ENCODE measurements at regions not wholly inside any gene's neighbourhood (a gene's known extent, or its start where the extent isn't known, plus 50 kb on each side); places are given as distances from the start of the nearest gene placed in this dataset.

GRCh38 chr7:138208864-138209263, 132.6 kb downstream of the AKR1D1 start:
- 93% methylated on average over 2 of the region's 2 CpGs for WGBS (ENCODE audit: insufficient coverage)
- no peaks in the 10 kb centered on the region for H4K20me1 ChIP-seq (ENCODE audit: insufficient read depth, low read length)
- intact Hi-C loops (cut with micrococcal nuclease), result no loop called here
- H3K36me3 Mint-ChIP-seq, result peaks cover 0 to 2% of the 10 kb centered on the region in 2 donors
- no peak for TF ChIP-seq CTCF (IDR thresholded peaks at IDR 0.05)
- H3K4me1 Mint-ChIP-seq, result peaks cover 13% of the 10 kb centered on the region
- no peaks in the 10 kb centered on the region for H3K79me2 ChIP-seq (ENCODE audit: insufficient read depth, low read length)
- H3K4me3 ChIP-seq (replicated peaks in 1 of 3; ENCODE audit: low read depth in 2 of 3, low read length in 3 of 3), result no peak overlapping the region
- peaks cover 0 to 1% (median 0%) of the 10 kb centered on the region in 3 donors for H3K27me3 Mint-ChIP-seq (ENCODE audit: low read depth in 3 of 3)
- peaks cover 0 to 6% of the 10 kb centered on the region in 2 donors for H3K4me1 ChIP-seq (ENCODE audit: control insufficient read depth in 1 of 2, insufficient read depth in 2 of 2, low read length in 2 of 2)
- no peaks in the 10 kb centered on the region for H3K36me3 ChIP-seq (replicated peaks in 1 of 2; ENCODE audit: control insufficient read depth in 1 of 2, insufficient read depth in 2 of 2, low read length in 2 of 2)
- H3K9ac ChIP-seq (ENCODE audit: insufficient read depth, low read length, poor library complexity, severe bottlenecking), result no peak overlapping the region
- H3K27ac Mint-ChIP-seq, result no peak overlapping the region
- no peak overlapping the region for H2AFZ ChIP-seq (ENCODE audit: insufficient read depth, low read depth, low read length, poor library complexity, severe bottlenecking)
- H3K27me3 ChIP-seq (ENCODE audit: control insufficient read depth in 2 of 2, insufficient read depth in 2 of 2, low read length in 2 of 2), result no peaks in the 10 kb centered on the region
- H3K4me3 Mint-ChIP-seq, result no peak overlapping the region
- no peak overlapping the region for H3K27ac ChIP-seq (ENCODE audit: low read depth in 1 of 2, low read length in 2 of 2)
- no peak overlapping the region for H3K4me2 ChIP-seq (replicated peaks; ENCODE audit: extremely low read depth, low read length, poor library complexity, severe bottlenecking)
- no peak for DNase-seq
- H3K9me3 ChIP-seq (replicated peaks in 1 of 2; ENCODE audit: control insufficient read depth in 1 of 2, insufficient read depth in 1 of 2, low read length in 2 of 2), result peaks cover 14 to 16% of the 10 kb centered on the region in 2 donors
- peaks cover 13 to 35% (median 18%) of the 10 kb centered on the region in 7 donors for H3K9me3 Mint-ChIP-seq

GRCh38 chr7:138212314-138212713, 136.1 kb downstream of the AKR1D1 start:
- peaks cover 4% of the 10 kb centered on the region for H3K4me1 Mint-ChIP-seq
- intact Hi-C loops (cut with micrococcal nuclease), result no loop called here
- H3K27ac ChIP-seq (ENCODE audit: low read depth in 1 of 2, low read length in 2 of 2), result no peak overlapping the region
- peaks cover 1 to 3% of the 10 kb centered on the region in 2 donors for H3K36me3 Mint-ChIP-seq
- 72% methylated on average over 2 of the region's 2 CpGs for WGBS (ENCODE audit: insufficient coverage)
- no peak for DNase-seq
- no peak overlapping the region for H3K9ac ChIP-seq (ENCODE audit: insufficient read depth, low read length, poor library complexity, severe bottlenecking)
- no peaks in the 10 kb centered on the region for H4K20me1 ChIP-seq (ENCODE audit: insufficient read depth, low read length)
- no peak overlapping the region for H3K4me3 Mint-ChIP-seq
- H3K4me3 ChIP-seq (replicated peaks in 1 of 3; ENCODE audit: low read depth in 2 of 3, low read length in 3 of 3), result no peak overlapping the region
- no peak for TF ChIP-seq CTCF (IDR thresholded peaks at IDR 0.05)
- no peaks in the 10 kb centered on the region for H3K4me1 ChIP-seq (ENCODE audit: control insufficient read depth in 1 of 2, insufficient read depth in 2 of 2, low read length in 2 of 2)
- no peak overlapping the region for H2AFZ ChIP-seq (ENCODE audit: insufficient read depth, low read depth, low read length, poor library complexity, severe bottlenecking)
- H3K27ac Mint-ChIP-seq, result no peak overlapping the region
- peaks cover 17 to 27% (median 25%) of the 10 kb centered on the region in 7 donors for H3K9me3 Mint-ChIP-seq
- no peaks in the 10 kb centered on the region for H3K36me3 ChIP-seq (replicated peaks in 1 of 2; ENCODE audit: control insufficient read depth in 1 of 2, insufficient read depth in 2 of 2, low read length in 2 of 2)
- no peaks in the 10 kb centered on the region for H3K27me3 ChIP-seq (ENCODE audit: control insufficient read depth in 2 of 2, insufficient read depth in 2 of 2, low read length in 2 of 2)
- H3K9me3 ChIP-seq (replicated peaks in 1 of 2; ENCODE audit: control insufficient read depth in 1 of 2, insufficient read depth in 1 of 2, low read length in 2 of 2), result peaks cover 14 to 16% of the 10 kb centered on the region in 2 donors
- H3K79me2 ChIP-seq (ENCODE audit: insufficient read depth, low read length), result no peaks in the 10 kb centered on the region
- H3K4me2 ChIP-seq (replicated peaks; ENCODE audit: extremely low read depth, low read length, poor library complexity, severe bottlenecking), result no peak overlapping the region
- H3K27me3 Mint-ChIP-seq (ENCODE audit: low read depth in 3 of 3), result peaks cover 0 to 1% (median 0%) of the 10 kb centered on the region in 3 donors

All from CD14-positive monocyte (primary cell).